Glomerular visceral epithelial cell (primary cell): ENCODE measurements at regions not wholly inside any gene's neighbourhood (a gene's known extent, or its start where the extent isn't known, plus 50 kb on each side); places are given as distances from the start of the nearest gene placed in this dataset.

ENCODE experiments used
- DNase-seq: peaks from one replicate; pipeline ENCODE4 v3.0.0-alpha.2; 2016; ENCODE audit errors: extremely low spot score

- no peak for DNase-seq
These were observed 560.8 kb upstream of the RGMA start for GRCh38 chr15:93649691-93650235.

- DNase-seq, result no peak
These were observed 557.2 kb upstream of the RGMA start for GRCh38 chr15:93646193-93646592.

GRCh38 chr15:93645594-93645993, 556.6 kb upstream of the RGMA start:
- no peak for DNase-seq

GRCh38 chr15:93644595-93644994, 555.6 kb upstream of the RGMA start:
- no peak for DNase-seq

- no peak for DNase-seq
These were observed 551.5 kb upstream of the RGMA start for GRCh38 chr15:93640411-93640962.

- DNase-seq, result no peak
These were observed 543.1 kb upstream of the RGMA start for GRCh38 chr15:93631958-93632618.

GRCh38 chr15:93619597-93619996, 530.6 kb upstream of the RGMA start:
- DNase-seq, result no peak

- DNase-seq, result no peak
These were observed 528.4 kb upstream of the RGMA start for GRCh38 chr15:93617443-93617842.

- no peak for DNase-seq
These were observed 525.5 kb upstream of the RGMA start for GRCh38 chr15:93614386-93615104.

GRCh38 chr15:93613386-93613785, 524.4 kb upstream of the RGMA start:
- DNase-seq, result no peak

GRCh38 chr15:93612953-93613352, 523.9 kb upstream of the RGMA start:
- DNase-seq, result no peak

- DNase-seq, result no peak
These were observed 521.9 kb upstream of the RGMA start for GRCh38 chr15:93610944-93611343.

GRCh38 chr15:93608643-93609148, 519.7 kb upstream of the RGMA start:
- no peak for DNase-seq

- DNase-seq, result no peak
These were observed 514.5 kb upstream of the RGMA start for GRCh38 chr15:93603550-93603949.

GRCh38 chr15:93587059-93587521, 498.1 kb upstream of the RGMA start:
- DNase-seq, result no peak

GRCh38 chr15:93585012-93585411, 496.0 kb upstream of the RGMA start:
- DNase-seq, result no peak

- DNase-seq, result no peak
These were observed 495.0 kb upstream of the RGMA start for GRCh38 chr15:93583968-93584367.

- DNase-seq, result no peak
These were observed 494.5 kb upstream of the RGMA start for GRCh38 chr15:93583552-93583951.

- DNase-seq, result no peak
These were observed 481.5 kb upstream of the RGMA start for GRCh38 chr15:93570527-93570926.

GRCh38 chr15:93566762-93567161, 477.8 kb upstream of the RGMA start:
- no peak for DNase-seq

GRCh38 chr15:93565201-93565600, 476.2 kb upstream of the RGMA start:
- no peak for DNase-seq

- DNase-seq, result no peak
These were observed 474.2 kb upstream of the RGMA start for GRCh38 chr15:93563218-93563617.
